K562 (cell line): ENCODE measurements at regions not wholly inside any gene's neighbourhood (a gene's known extent, or its start where the extent isn't known, plus 50 kb on each side); places are given as distances from the start of the nearest gene placed in this dataset.

ENCODE experiments used
- ATAC-seq: fragments of 200-7000 bp; cut with Tn5 transposase; 3 replicates; pipeline ENCODE4 v1.9.1; 2020; ENCODE audit warnings: moderate library complexity
- BruUV-seq: library from RNA; stranded (reverse); fragments of 400-500 nt; replicated peaks from 2 replicates; lab custom pipeline; 2021; lab: Mats Ljungman, UMichigan
- CTCF ChIA-PET: fragments of 300-600 bp; formaldehyde crosslinking; extraction: SDS; loops from one replicate; lab custom pipeline; 2021; ENCODE audit warnings: low intra/inter-chr PET ratio; lab: Yijun Ruan, JAX
- POLR2A ChIA-PET: fragments of 300-600, 350-650 bp; sonication (Branson Sonifier 250); formaldehyde crosslinking; extraction: SDS; loops from one replicate; lab custom pipeline; 2021; ENCODE audit warnings: antibody characterized with exemption, inconsistent platforms; lab: Yijun Ruan, JAX
- DNase-seq, 4 experiments: peaks; one replicate each; pipeline versions ENCODE4 v3.0.0 to v3.0.0-alpha.2; 2011 to 2018; ENCODE audit warnings: low spot score in 3 of 4, mixed read lengths in 3 of 4; ENCODE audit errors: extremely low read depth in 1 of 4
- FAIRE-seq: peaks from 2 replicates; lab custom pipeline; 2011; peaks lifted over from hg19 to GRCh38; lab: Jason Lieb, UNC
- H2AFZ ChIP-seq: 2 replicates; pipeline ENCODE4 v1.6.0; 2011; ENCODE audit warnings: low read depth, low read length, control low read depth, inconsistent platforms
- H3K27ac ChIP-seq: fragments of 200-600 bp; 3 replicates; pipeline ENCODE4 v1.8.0; 2011; ENCODE audit warnings: low read depth, mild to moderate bottlenecking, control low read depth, inconsistent platforms, low read length, moderate library complexity, mixed read lengths; ENCODE audit errors: extremely low read depth
- H3K27me3 ChIP-seq, 2 experiments: fragments of 300-600 bp in 1 of 2; 2 replicates in 1 of 2; 3 replicates in 1 of 2; pipeline versions ENCODE4 v1.6.0 to v1.8.0; 2011; ENCODE audit warnings: inconsistent platforms in 2 of 2, low read length in 2 of 2, mild to moderate bottlenecking in 1 of 2, mixed read lengths in 1 of 2, moderate library complexity in 1 of 2; ENCODE audit not compliant: control insufficient read depth in 2 of 2, insufficient read depth in 2 of 2
- H3K36me3 ChIP-seq: fragments of 300-600 bp; 3 replicates; pipeline ENCODE4 v1.8.0; 2011; ENCODE audit warnings: mild to moderate bottlenecking, low read length, inconsistent platforms; ENCODE audit not compliant: control insufficient read depth, insufficient read depth
- H3K4me1 ChIP-seq, 2 experiments: fragments of 200-600 bp in 1 of 2; replicated peaks in 1 of 2; 2 replicates in 1 of 2; 3 replicates in 1 of 2; pipeline versions ENCODE4 v1.5.1 to v1.8.0; 2011; ENCODE audit warnings: inconsistent platforms in 2 of 2, low read length in 2 of 2, mild to moderate bottlenecking in 1 of 2, mixed read lengths in 1 of 2, moderate library complexity in 1 of 2; ENCODE audit not compliant: control insufficient read depth in 2 of 2, insufficient read depth in 2 of 2
- H3K4me2 ChIP-seq: 2 replicates; pipeline ENCODE4 v1.6.1; 2011; ENCODE audit warnings: low read length, control low read depth, inconsistent platforms, mixed read lengths; ENCODE audit not compliant: insufficient read depth
- H3K4me3 ChIP-seq: fragments of 200-600 bp; sonication (generic), shearing (Covaris generic); 2 replicates; pipeline ENCODE4 v1.5.1; 2016; ENCODE audit warnings: control low read depth, inconsistent platforms
- H3K79me2 ChIP-seq: fragments of 200-600 bp; 3 replicates; pipeline ENCODE4 v1.8.0; 2011; ENCODE audit warnings: low read length, inconsistent platforms; ENCODE audit not compliant: control insufficient read depth, insufficient read depth
- H3K9ac ChIP-seq, 2 experiments: 2 replicates each; pipeline versions ENCODE4 v1.6.0 to v1.6.1; 2011; ENCODE audit warnings: low read depth in 2 of 2, low read length in 2 of 2, control low read depth in 1 of 2, inconsistent platforms in 1 of 2, mild to moderate bottlenecking in 1 of 2, mixed read lengths in 1 of 2; ENCODE audit not compliant: insufficient read depth in 1 of 2
- H3K9me1 ChIP-seq: one replicate; pipeline ENCODE4 v1.6.0; 2011; ENCODE audit warnings: inconsistent platforms, mild to moderate bottlenecking, low read length, moderate library complexity; ENCODE audit not compliant: control insufficient read depth, insufficient read depth
- H3K9me3 ChIP-seq: replicated peaks from 2 replicates; pipeline ENCODE4 v1.5.1; 2011; ENCODE audit warnings: low read depth, low read length, inconsistent platforms; ENCODE audit not compliant: control insufficient read depth, insufficient read depth
- H4K20me1 ChIP-seq: replicated peaks from 2 replicates; pipeline ENCODE4 v1.6.1; 2011; ENCODE audit warnings: low read length, inconsistent platforms, mixed read lengths; ENCODE audit not compliant: control insufficient read depth, insufficient read depth
- ATF4 ChIP-seq: fragments of 450-650 bp; formaldehyde crosslinking; IDR thresholded peaks from 2 replicates; pipeline ENCODE4 v1.4.0; 2022; ENCODE audit warnings: mild to moderate bottlenecking, moderate library complexity
- BMI1 ChIP-seq: fragments of 150-350 bp; IDR thresholded peaks from 2 replicates; pipeline ENCODE4 v1.6.1; 2014; ENCODE audit warnings: low read length
- CEBPB ChIP-seq: fragments of 450-650 bp; IDR thresholded peaks from 2 replicates; pipeline ENCODE4 v1.6.1; 2016; ENCODE audit warnings: missing genetic modification characterization, missing compliant biosample characterization
- ELF1 ChIP-seq: fragments of 200-800 bp; sonication (Bioruptor generic); IDR thresholded peaks from 2 replicates; pipeline ENCODE4 v1.6.1; 2016; ENCODE audit warnings: missing genetic modification characterization, missing compliant biosample characterization
- ELF4 ChIP-seq: fragments of 450-650 bp; formaldehyde crosslinking; IDR thresholded peaks from 2 replicates; pipeline ENCODE4 v1.4.0; 2022; ENCODE audit warnings: missing genetic modification characterization
- ETV5 ChIP-seq: sonication (generic); formaldehyde crosslinking; IDR thresholded peaks from 2 replicates; pipeline ENCODE4 v1.4.0; 2020; ENCODE audit warnings: low read depth, mild to moderate bottlenecking, missing genetic modification reagents
- HIVEP1 ChIP-seq: fragments of 250-450 bp; sonication (Bioruptor Pico); IDR thresholded peaks from 2 replicates; pipeline ENCODE4 v1.4.0; 2020; ENCODE audit warnings: mild to moderate bottlenecking
- SETDB1 ChIP-seq: IDR thresholded peaks from one replicate; pipeline ENCODE4 v1.6.1; 2012; ENCODE audit warnings: low read length, control low read depth, inconsistent platforms
- WGBS: fragments of 100-300 bp; shearing (Covaris generic); methylation state at CpG from one replicate; pipeline ENCODE4 v1.1.6; 2016; ENCODE audit warnings: low coverage, mixed read lengths; ENCODE audit not compliant: insufficient coverage; ENCODE audit errors: missing lambda C conversion rate; 5-methylcytosine and 5-hydroxymethylcytosine counted together
- in situ Hi-C: fragments of 300-500 bp; cut with MboI; formaldehyde crosslinking; loops from 4 replicates; pipeline ENCODE4 v1.15.0; 2018; ENCODE audit warnings: inconsistent platforms, mixed read lengths
- intact Hi-C: fragments of 100-400 bp; cut with micrococcal nuclease; formaldehyde crosslinking; loops from 2 replicates; pipeline ENCODE4 v1.14.2; 2022
- TF ChIP-seq, protein P1 (sequence below): fragments of 250-450 bp; sonication (Bioruptor Pico); IDR thresholded peaks from 2 replicates; pipeline ENCODE4 v1.4.0; 2020
- TF ChIP-seq, protein P2 (sequence below): fragments of 450-650 bp; IDR thresholded peaks from 2 replicates; pipeline ENCODE4 v1.6.1; 2016; ENCODE audit warnings: antibody characterized with exemption
- TF ChIP-seq, protein P3 (sequence below), 2 experiments: fragments of 450-650 bp in 1 of 2; IDR thresholded peaks; 2 replicates each; pipeline ENCODE4 v1.6.1; 2011 to 2017; ENCODE audit warnings: low read depth in 2 of 2, antibody characterized with exemption in 1 of 2, borderline replicate concordance in 1 of 2, low read length in 1 of 2, mild to moderate bottlenecking in 1 of 2, mixed read lengths in 1 of 2; ENCODE audit not compliant: control insufficient read depth in 1 of 2
- TF ChIP-seq, protein P4 (sequence below): sonication (generic); formaldehyde crosslinking; IDR thresholded peaks from 2 replicates; pipeline ENCODE4 v1.8.0; 2022; ENCODE audit warnings: mild to moderate bottlenecking, low read depth, missing genetic modification reagents
- TF ChIP-seq, protein P5 (sequence below), 2 experiments: fragments of 450-650 bp in 1 of 2; sonication (generic) in 1 of 2; formaldehyde crosslinking; conservative IDR thresholded peaks; 2 replicates each; pipeline versions ENCODE4 v1.4.0 to v1.8.1; 2020 to 2022; ENCODE audit warnings: mild to moderate bottlenecking in 1 of 2, missing genetic modification reagents in 1 of 2

- H3K9ac ChIP-seq, result no peak overlapping the region
- no peaks in the 10 kb centered on the region for H3K9me1 ChIP-seq
- no peaks in the 10 kb centered on the region for H3K9me3 ChIP-seq
- H3K79me2 ChIP-seq, result no peaks in the 10 kb centered on the region
- POLR2A ChIA-PET, result no interaction called here
- no peaks in the 10 kb centered on the region for H3K4me1 ChIP-seq
- in situ Hi-C loops, result no loop called here
- CTCF ChIA-PET, result no interaction called here
- no peak overlapping the region for H3K4me3 ChIP-seq
- no TSS peak for BruUV-seq
- no peak for DNase-seq
- WGBS, result 0% methylated on average over 3 of the region's 3 CpGs
- H3K4me2 ChIP-seq, result no peak overlapping the region
- no peaks in the 10 kb centered on the region for H3K36me3 ChIP-seq
- H2AFZ ChIP-seq, result no peak overlapping the region
- H3K27me3 ChIP-seq, result no peaks in the 10 kb centered on the region
- H3K27ac ChIP-seq, result no peak overlapping the region
- intact Hi-C loops, result no loop called here
- no peak for FAIRE-seq
- no peak for ATAC-seq
- H4K20me1 ChIP-seq, result no peaks in the 10 kb centered on the region
- TF ChIP-seq SETDB1 (no peak), ELF1 (tag) (no peak), HIVEP1 (no peak), ATF4 (CRISPR knock-in tag) (no peak), ELF4 (no peak), ETV5 (CRISPR knock-in tag) (no peak), BMI1 (no peak), CEBPB (tag) (no peak)
- TF ChIP-seq, protein P1, sequence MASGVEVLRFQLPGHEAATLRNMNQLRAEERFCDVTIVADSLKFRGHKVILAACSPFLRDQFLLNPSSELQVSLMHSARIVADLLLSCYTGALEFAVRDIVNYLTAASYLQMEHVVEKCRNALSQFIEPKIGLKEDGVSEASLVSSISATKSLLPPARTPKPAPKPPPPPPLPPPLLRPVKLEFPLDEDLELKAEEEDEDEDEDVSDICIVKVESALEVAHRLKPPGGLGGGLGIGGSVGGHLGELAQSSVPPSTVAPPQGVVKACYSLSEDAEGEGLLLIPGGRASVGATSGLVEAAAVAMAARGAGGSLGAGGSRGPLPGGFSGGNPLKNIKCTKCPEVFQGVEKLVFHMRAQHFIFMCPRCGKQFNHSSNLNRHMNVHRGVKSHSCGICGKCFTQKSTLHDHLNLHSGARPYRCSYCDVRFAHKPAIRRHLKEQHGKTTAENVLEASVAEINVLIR (CRISPR knock-in tag), result no peak
- TF ChIP-seq, protein P2, sequence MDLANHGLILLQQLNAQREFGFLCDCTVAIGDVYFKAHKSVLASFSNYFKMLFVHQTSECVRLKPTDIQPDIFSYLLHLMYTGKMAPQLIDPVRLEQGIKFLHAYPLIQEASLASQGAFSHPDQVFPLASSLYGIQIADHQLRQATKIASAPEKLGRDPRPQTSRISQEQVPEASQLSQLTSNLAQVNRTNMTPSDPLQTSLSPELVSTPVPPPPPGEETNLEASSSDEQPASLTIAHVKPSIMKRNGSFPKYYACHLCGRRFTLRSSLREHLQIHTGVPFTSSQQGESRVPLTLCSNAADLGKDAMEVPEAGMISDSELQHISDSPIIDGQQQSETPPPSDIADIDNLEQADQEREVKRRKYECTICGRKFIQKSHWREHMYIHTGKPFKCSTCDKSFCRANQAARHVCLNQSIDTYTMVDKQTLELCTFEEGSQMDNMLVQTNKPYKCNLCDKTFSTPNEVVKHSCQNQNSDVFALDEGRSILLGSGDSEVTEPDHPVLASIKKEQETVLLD, result no peak
- TF ChIP-seq, protein P3, sequence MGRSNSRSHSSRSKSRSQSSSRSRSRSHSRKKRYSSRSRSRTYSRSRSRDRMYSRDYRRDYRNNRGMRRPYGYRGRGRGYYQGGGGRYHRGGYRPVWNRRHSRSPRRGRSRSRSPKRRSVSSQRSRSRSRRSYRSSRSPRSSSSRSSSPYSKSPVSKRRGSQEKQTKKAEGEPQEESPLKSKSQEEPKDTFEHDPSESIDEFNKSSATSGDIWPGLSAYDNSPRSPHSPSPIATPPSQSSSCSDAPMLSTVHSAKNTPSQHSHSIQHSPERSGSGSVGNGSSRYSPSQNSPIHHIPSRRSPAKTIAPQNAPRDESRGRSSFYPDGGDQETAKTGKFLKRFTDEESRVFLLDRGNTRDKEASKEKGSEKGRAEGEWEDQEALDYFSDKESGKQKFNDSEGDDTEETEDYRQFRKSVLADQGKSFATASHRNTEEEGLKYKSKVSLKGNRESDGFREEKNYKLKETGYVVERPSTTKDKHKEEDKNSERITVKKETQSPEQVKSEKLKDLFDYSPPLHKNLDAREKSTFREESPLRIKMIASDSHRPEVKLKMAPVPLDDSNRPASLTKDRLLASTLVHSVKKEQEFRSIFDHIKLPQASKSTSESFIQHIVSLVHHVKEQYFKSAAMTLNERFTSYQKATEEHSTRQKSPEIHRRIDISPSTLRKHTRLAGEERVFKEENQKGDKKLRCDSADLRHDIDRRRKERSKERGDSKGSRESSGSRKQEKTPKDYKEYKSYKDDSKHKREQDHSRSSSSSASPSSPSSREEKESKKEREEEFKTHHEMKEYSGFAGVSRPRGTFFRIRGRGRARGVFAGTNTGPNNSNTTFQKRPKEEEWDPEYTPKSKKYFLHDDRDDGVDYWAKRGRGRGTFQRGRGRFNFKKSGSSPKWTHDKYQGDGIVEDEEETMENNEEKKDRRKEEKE (IDR thresholded peaks at IDR 0.05; ENCODE audit: borderline replicate concordance in 1 of 2, control insufficient read depth in 1 of 2, low read depth in 2 of 2, low read length in 1 of 2), result no peak
- TF ChIP-seq, protein P4, sequence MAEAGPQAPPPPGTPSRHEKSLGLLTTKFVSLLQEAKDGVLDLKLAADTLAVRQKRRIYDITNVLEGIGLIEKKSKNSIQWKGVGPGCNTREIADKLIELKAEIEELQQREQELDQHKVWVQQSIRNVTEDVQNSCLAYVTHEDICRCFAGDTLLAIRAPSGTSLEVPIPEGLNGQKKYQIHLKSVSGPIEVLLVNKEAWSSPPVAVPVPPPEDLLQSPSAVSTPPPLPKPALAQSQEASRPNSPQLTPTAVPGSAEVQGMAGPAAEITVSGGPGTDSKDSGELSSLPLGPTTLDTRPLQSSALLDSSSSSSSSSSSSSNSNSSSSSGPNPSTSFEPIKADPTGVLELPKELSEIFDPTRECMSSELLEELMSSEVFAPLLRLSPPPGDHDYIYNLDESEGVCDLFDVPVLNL (CRISPR knock-in tag), result no peak
- TF ChIP-seq, protein P5, sequence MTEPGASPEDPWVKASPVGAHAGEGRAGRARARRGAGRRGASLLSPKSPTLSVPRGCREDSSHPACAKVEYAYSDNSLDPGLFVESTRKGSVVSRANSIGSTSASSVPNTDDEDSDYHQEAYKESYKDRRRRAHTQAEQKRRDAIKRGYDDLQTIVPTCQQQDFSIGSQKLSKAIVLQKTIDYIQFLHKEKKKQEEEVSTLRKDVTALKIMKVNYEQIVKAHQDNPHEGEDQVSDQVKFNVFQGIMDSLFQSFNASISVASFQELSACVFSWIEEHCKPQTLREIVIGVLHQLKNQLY (CRISPR knock-in tag; conservative IDR thresholded peaks at IDR 0.05), result no peak
Observed at GRCh38 chr13:79946556-79946955, 394.4 kb downstream of the SPRY2 start.
